Effector memory CD8-positive, alpha-beta T cell (primary cell): ENCODE measurements at regions not wholly inside any gene's neighbourhood (a gene's known extent, or its start where the extent isn't known, plus 50 kb on each side); places are given as distances from the start of the nearest gene placed in this dataset.
"Not testable (repeated sequence)": the region's sequence is repeated elsewhere in the genome, so short reads cannot be mapped to it uniquely, and the experiment has no call there.

ENCODE experiments used
- ATAC-seq: fragments of 150-1000 bp; cut with Tn5 transposase; replicated peaks from 2 replicates; pipeline ENCODE4 v1.10.0; 2021; ENCODE audit warnings: mild to moderate bottlenecking, moderate library complexity
- DNase-seq, 3 experiments: peaks; one replicate each; pipeline ENCODE4 v3.0.0; 2021
- H3K27ac Mint-ChIP-seq, 2 donors: one replicate each; pipeline ENCODE4 v1.8.0; 2022; ENCODE audit warnings: mild to moderate bottlenecking in 2 of 2, mixed read lengths in 2 of 2, moderate library complexity in 2 of 2
- H3K27me3 Mint-ChIP-seq, 2 donors: one replicate each; pipeline ENCODE4 v1.8.0; 2022; ENCODE audit warnings: mixed read lengths in 2 of 2
- H3K36me3 Mint-ChIP-seq: one replicate; pipeline ENCODE4 v1.8.0; 2022; ENCODE audit warnings: mild to moderate bottlenecking, moderate library complexity, mixed read lengths; ENCODE audit not compliant: insufficient read depth
- H3K4me1 Mint-ChIP-seq, 2 donors: one replicate each; pipeline ENCODE4 v1.8.0; 2022; ENCODE audit warnings: low read depth in 2 of 2, mixed read lengths in 2 of 2
- H3K4me3 Mint-ChIP-seq, 2 donors: one replicate each; pipeline ENCODE4 v1.8.0; 2022; ENCODE audit warnings: mild to moderate bottlenecking in 2 of 2, mixed read lengths in 2 of 2, moderate library complexity in 2 of 2
- H3K9me3 Mint-ChIP-seq, 2 donors: one replicate each; pipeline ENCODE4 v1.8.0; 2022; ENCODE audit warnings: mixed read lengths in 2 of 2

- no peak for DNase-seq
- Mint-ChIP-seq H3K9me3 (no peaks in the 10 kb centered on the region), H3K36me3 (peaks cover 3% of the 10 kb centered on the region), H3K27ac (no peak overlapping the region), H3K4me3 (no peak overlapping the region), H3K27me3 (peaks cover 14 to 33% of the 10 kb centered on the region in 2 donors), H3K4me1 (no peaks in the 10 kb centered on the region)
- no peak for ATAC-seq
These were observed 107.2 kb downstream of the DRD1 start for GRCh38 chr5:175336781-175337180.

GRCh38 chr5:175335691-175336090 lies 108.3 kb downstream of the DRD1 start:
- Mint-ChIP-seq H3K4me3 (no peak overlapping the region), H3K4me1 (no peaks in the 10 kb centered on the region), H3K27me3 (peaks cover 14 to 33% of the 10 kb centered on the region in 2 donors), H3K27ac (no peak overlapping the region), H3K36me3 (peaks cover 3% of the 10 kb centered on the region), H3K9me3 (peaks cover 2 to 6% of the 10 kb centered on the region in 2 donors)
- ATAC-seq (no peak), DNase-seq (no peak)

- not testable (repeated sequence) for H3K9me3 Mint-ChIP-seq, H3K36me3 Mint-ChIP-seq, DNase-seq, ATAC-seq, H3K4me3 Mint-ChIP-seq, H3K27ac Mint-ChIP-seq, H3K4me1 Mint-ChIP-seq
- peaks cover 13 to 28% of the 10 kb centered on the region in 2 donors for H3K27me3 Mint-ChIP-seq
These were observed 112.6 kb downstream of the DRD1 start for GRCh38 chr5:175331173-175332036.

GRCh38 chr5:175329976-175330375 lies 114.0 kb downstream of the DRD1 start:
- ATAC-seq, result no peak
- DNase-seq, result no peak
- no peaks in the 10 kb centered on the region for H3K4me1 Mint-ChIP-seq
- peaks cover 3% of the 10 kb centered on the region for H3K36me3 Mint-ChIP-seq
- peaks cover 6 to 18% of the 10 kb centered on the region in 2 donors for H3K27me3 Mint-ChIP-seq
- no peak overlapping the region for H3K4me3 Mint-ChIP-seq
- H3K9me3 Mint-ChIP-seq, result peaks cover 2 to 6% of the 10 kb centered on the region in 2 donors
- H3K27ac Mint-ChIP-seq, result no peak overlapping the region

GRCh38 chr5:175328687-175329086 lies 115.3 kb downstream of the DRD1 start:
- Mint-ChIP-seq H3K9me3 (peaks cover 2 to 6% of the 10 kb centered on the region in 2 donors), H3K4me1 (no peaks in the 10 kb centered on the region), H3K27ac (no peak overlapping the region), H3K4me3 (no peak overlapping the region), H3K27me3 (peaks cover 6 to 13% of the 10 kb centered on the region in 2 donors), H3K36me3 (peaks cover 3% of the 10 kb centered on the region)
- DNase-seq, result no peak
- ATAC-seq, result no peak

- Mint-ChIP-seq H3K9me3 (peaks cover 2 to 6% of the 10 kb centered on the region in 2 donors), H3K27me3 (peaks cover 6 to 13% of the 10 kb centered on the region in 2 donors), H3K4me1 (no peaks in the 10 kb centered on the region), H3K27ac (no peak overlapping the region), H3K36me3 (peaks cover 3% of the 10 kb centered on the region), H3K4me3 (no peak overlapping the region)
- no peak for ATAC-seq
- no peak for DNase-seq
These were observed 115.8 kb downstream of the DRD1 start for GRCh38 chr5:175328176-175328575.

GRCh38 chr5:175325681-175326080 lies 118.3 kb downstream of the DRD1 start:
- no peaks in the 10 kb centered on the region for H3K36me3 Mint-ChIP-seq
- ATAC-seq (no peak), DNase-seq (no peak)
- peaks cover 0 to 4% of the 10 kb centered on the region in 2 donors for H3K9me3 Mint-ChIP-seq
- no peak overlapping the region for H3K27ac Mint-ChIP-seq
- H3K4me1 Mint-ChIP-seq, result no peaks in the 10 kb centered on the region
- peaks cover 13 to 15% of the 10 kb centered on the region in 2 donors for H3K27me3 Mint-ChIP-seq
- H3K4me3 Mint-ChIP-seq, result no peak overlapping the region

GRCh38 chr5:175321927-175322532 lies 122.0 kb downstream of the DRD1 start:
- no peak for DNase-seq
- Mint-ChIP-seq H3K4me1 (no peaks in the 10 kb centered on the region), H3K27me3 (peaks cover 0 to 12% of the 10 kb centered on the region in 2 donors), H3K4me3 (no peak overlapping the region), H3K27ac (no peak overlapping the region), H3K9me3 (peaks cover 0 to 4% of the 10 kb centered on the region in 2 donors), H3K36me3 (no peaks in the 10 kb centered on the region)
- no peak for ATAC-seq

GRCh38 chr5:175319199-175319598 lies 124.8 kb downstream of the DRD1 start:
- DNase-seq (no peak), ATAC-seq (no peak)
- Mint-ChIP-seq H3K36me3 (no peaks in the 10 kb centered on the region), H3K27me3 (peaks cover 7 to 15% of the 10 kb centered on the region in 2 donors), H3K27ac (no peak overlapping the region), H3K4me3 (no peak overlapping the region), H3K9me3 (peaks cover 0 to 4% of the 10 kb centered on the region in 2 donors), H3K4me1 (no peaks in the 10 kb centered on the region)

GRCh38 chr5:175317872-175318271 lies 126.1 kb downstream of the DRD1 start:
- Mint-ChIP-seq H3K4me1 (no peaks in the 10 kb centered on the region), H3K9me3 (peaks cover 0 to 3% of the 10 kb centered on the region in 2 donors), H3K4me3 (no peak overlapping the region), H3K36me3 (no peaks in the 10 kb centered on the region), H3K27me3 (peaks cover 10 to 20% of the 10 kb centered on the region in 2 donors), H3K27ac (no peak overlapping the region)
- DNase-seq (no peak), ATAC-seq (no peak)

- DNase-seq, result no peak
- no peaks in the 10 kb centered on the region for H3K36me3 Mint-ChIP-seq
- no peak overlapping the region for H3K27ac Mint-ChIP-seq
- H3K9me3 Mint-ChIP-seq, result peaks cover 2 to 5% of the 10 kb centered on the region in 2 donors
- no peak overlapping the region for H3K4me3 Mint-ChIP-seq
- H3K4me1 Mint-ChIP-seq, result no peaks in the 10 kb centered on the region
- H3K27me3 Mint-ChIP-seq, result peaks cover 4 to 10% of the 10 kb centered on the region in 2 donors
- no peak for ATAC-seq
These were observed 134.7 kb downstream of the DRD1 start for GRCh38 chr5:175309218-175309810.

- Mint-ChIP-seq H3K27me3 (peaks cover 4% of the 10 kb centered on the region in 2 donors), H3K9me3 (peaks cover 3 to 8% of the 10 kb centered on the region in 2 donors), H3K4me1 (no peaks in the 10 kb centered on the region), H3K36me3 (no peaks in the 10 kb centered on the region), H3K4me3 (no peak overlapping the region), H3K27ac (no peak overlapping the region)
- no peak for DNase-seq
- ATAC-seq, result no peak
These were observed 135.3 kb downstream of the DRD1 start for GRCh38 chr5:175308701-175309100.

- Mint-ChIP-seq H3K36me3 (no peaks in the 10 kb centered on the region), H3K27ac (no peak overlapping the region), H3K4me1 (no peaks in the 10 kb centered on the region), H3K4me3 (no peak overlapping the region), H3K9me3 (peaks cover 3 to 8% of the 10 kb centered on the region in 2 donors), H3K27me3 (peaks cover 0 to 14% of the 10 kb centered on the region in 2 donors)
- ATAC-seq (no peak), DNase-seq (no peak)
These were observed 137.6 kb downstream of the DRD1 start for GRCh38 chr5:175306381-175306780.
